Osteocyte (in vitro differentiated cells): ENCODE measurements at regions not wholly inside any gene's neighbourhood (a gene's known extent, or its start where the extent isn't known, plus 50 kb on each side); places are given as distances from the start of the nearest gene placed in this dataset.

Experiments
- DNase-seq: peaks from one replicate; pipeline ENCODE4 v3.0.0; 2021; ENCODE audit warnings: mixed read lengths; ENCODE audit not compliant: unreplicated experiment; ENCODE audit errors: extremely low spot score
- H3K27ac Mint-ChIP-seq: one replicate; pipeline ENCODE4 v1.8.0; 2021; ENCODE audit warnings: mild to moderate bottlenecking, mixed read lengths; ENCODE audit not compliant: unreplicated experiment
- H3K27me3 Mint-ChIP-seq: one replicate; pipeline ENCODE4 v1.8.0; 2021; ENCODE audit warnings: mixed read lengths; ENCODE audit not compliant: unreplicated experiment
- H3K36me3 Mint-ChIP-seq: one replicate; pipeline ENCODE4 v1.8.0; 2021; ENCODE audit warnings: mixed read lengths; ENCODE audit not compliant: unreplicated experiment
- H3K4me1 Mint-ChIP-seq: one replicate; pipeline ENCODE4 v1.8.0; 2021; ENCODE audit warnings: mixed read lengths; ENCODE audit not compliant: unreplicated experiment
- H3K4me3 Mint-ChIP-seq: one replicate; pipeline ENCODE4 v1.8.0; 2021; ENCODE audit warnings: mild to moderate bottlenecking, moderate library complexity, mixed read lengths; ENCODE audit not compliant: unreplicated experiment
- H3K9me3 Mint-ChIP-seq: one replicate; pipeline ENCODE4 v1.8.0; 2021; ENCODE audit warnings: mixed read lengths; ENCODE audit not compliant: unreplicated experiment
- TF ChIP-seq, protein P1 (sequence below): fragments of 200-600 bp; sonication (generic); IDR thresholded peaks from 2 replicates; pipeline ENCODE4 v1.5.0; 2021; ENCODE audit warnings: antibody characterized with exemption, mild to moderate bottlenecking, moderate library complexity

DNA sequence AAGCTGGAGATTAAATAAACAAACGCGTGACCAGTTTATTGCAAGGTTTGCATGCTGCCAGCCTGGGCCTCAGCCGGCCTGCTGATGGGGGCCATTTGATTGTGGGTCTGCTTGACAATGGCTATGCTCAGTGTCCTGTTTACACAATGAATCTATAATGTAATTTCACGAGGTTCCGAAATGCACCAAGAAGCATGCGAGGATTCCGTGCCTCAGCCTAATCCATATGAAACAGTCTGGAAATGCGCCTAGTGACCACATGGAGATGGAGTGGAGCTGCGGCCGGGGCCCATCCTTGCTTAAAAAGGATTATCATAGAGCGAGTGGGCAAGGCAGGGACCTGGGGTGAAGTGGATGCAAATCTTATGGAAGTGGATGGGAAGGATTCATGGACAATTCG, 382.4 kb downstream of the CDK5RAP2 start:
- Mint-ChIP-seq H3K4me3 (no peak overlapping the region), H3K27me3 (no peaks in the 10 kb centered on the region), H3K27ac (no peak overlapping the region), H3K4me1 (no peaks in the 10 kb centered on the region), H3K36me3 (no peaks in the 10 kb centered on the region), H3K9me3 (no peaks in the 10 kb centered on the region)
- DNase-seq = no peak
- TF ChIP-seq, protein P1, sequence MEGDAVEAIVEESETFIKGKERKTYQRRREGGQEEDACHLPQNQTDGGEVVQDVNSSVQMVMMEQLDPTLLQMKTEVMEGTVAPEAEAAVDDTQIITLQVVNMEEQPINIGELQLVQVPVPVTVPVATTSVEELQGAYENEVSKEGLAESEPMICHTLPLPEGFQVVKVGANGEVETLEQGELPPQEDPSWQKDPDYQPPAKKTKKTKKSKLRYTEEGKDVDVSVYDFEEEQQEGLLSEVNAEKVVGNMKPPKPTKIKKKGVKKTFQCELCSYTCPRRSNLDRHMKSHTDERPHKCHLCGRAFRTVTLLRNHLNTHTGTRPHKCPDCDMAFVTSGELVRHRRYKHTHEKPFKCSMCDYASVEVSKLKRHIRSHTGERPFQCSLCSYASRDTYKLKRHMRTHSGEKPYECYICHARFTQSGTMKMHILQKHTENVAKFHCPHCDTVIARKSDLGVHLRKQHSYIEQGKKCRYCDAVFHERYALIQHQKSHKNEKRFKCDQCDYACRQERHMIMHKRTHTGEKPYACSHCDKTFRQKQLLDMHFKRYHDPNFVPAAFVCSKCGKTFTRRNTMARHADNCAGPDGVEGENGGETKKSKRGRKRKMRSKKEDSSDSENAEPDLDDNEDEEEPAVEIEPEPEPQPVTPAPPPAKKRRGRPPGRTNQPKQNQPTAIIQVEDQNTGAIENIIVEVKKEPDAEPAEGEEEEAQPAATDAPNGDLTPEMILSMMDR = no peak

DNA sequence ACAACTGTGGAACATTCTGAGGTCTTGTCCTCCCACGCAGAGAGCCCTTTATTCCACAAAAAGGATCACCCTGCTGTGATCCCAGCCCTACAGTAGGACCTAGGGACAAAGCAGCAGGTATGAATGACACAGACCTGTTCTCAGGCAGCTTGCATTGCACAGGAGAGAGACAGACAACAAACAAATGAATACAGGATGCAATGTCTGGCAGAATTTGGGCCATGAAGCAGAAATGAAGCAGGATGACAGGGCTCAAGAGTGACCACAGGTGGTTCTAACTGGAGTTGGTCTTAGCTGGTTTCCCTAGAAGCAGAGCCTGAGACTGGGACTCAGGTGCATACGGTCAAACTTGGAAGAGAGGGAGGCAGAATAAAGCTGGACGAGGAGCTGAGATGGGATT, 388.8 kb downstream of the CDK5RAP2 start:
- TF ChIP-seq, protein P1 = no peak
- DNase-seq = no peak
- no peaks in the 10 kb centered on the region for H3K9me3 Mint-ChIP-seq
- no peaks in the 10 kb centered on the region for H3K4me1 Mint-ChIP-seq
- H3K4me3 Mint-ChIP-seq = no peak overlapping the region
- no peaks in the 10 kb centered on the region for H3K36me3 Mint-ChIP-seq
- H3K27ac Mint-ChIP-seq = no peak overlapping the region
- H3K27me3 Mint-ChIP-seq = no peaks in the 10 kb centered on the region

DNA sequence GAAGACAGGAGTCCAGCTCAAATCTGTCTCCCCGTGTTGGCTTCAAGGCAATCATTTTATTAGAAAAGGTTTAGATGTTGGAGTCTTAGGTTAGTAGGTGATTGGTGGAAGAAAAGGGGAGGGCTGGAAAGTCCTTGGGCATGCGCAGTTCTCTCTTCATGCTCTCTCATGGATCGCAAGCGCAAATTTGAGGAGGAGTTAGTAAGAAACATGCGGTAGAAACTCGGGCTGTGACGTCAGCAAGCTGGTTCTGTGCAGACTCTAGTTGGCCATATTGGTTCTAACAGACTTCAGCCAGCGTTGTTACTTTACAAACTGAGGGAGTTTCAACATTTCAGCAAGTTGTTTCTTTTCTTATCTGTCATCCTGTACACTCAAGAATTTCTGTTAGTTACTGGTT, 392.2 kb downstream of the CDK5RAP2 start:
- H3K4me3 Mint-ChIP-seq = no peak overlapping the region
- TF ChIP-seq, protein P1 = no peak
- no peak for DNase-seq
- no peaks in the 10 kb centered on the region for H3K9me3 Mint-ChIP-seq
- no peaks in the 10 kb centered on the region for H3K36me3 Mint-ChIP-seq
- no peaks in the 10 kb centered on the region for H3K27me3 Mint-ChIP-seq
- no peak overlapping the region for H3K27ac Mint-ChIP-seq
- H3K4me1 Mint-ChIP-seq = no peaks in the 10 kb centered on the region

GRCh38 chr9:120186276-120186675, 393.7 kb downstream of the CDK5RAP2 start:
- H3K27ac Mint-ChIP-seq = no peak overlapping the region

GRCh38 chr9:120184266-120184665, 395.7 kb downstream of the CDK5RAP2 start:
- H3K4me3 Mint-ChIP-seq = no peak overlapping the region

More at GRCh38 chr9:120186276-120186675, 393.7 kb downstream of the CDK5RAP2 start:
- DNase-seq = no peak
- Mint-ChIP-seq H3K4me3 (no peak overlapping the region), H3K9me3 (no peaks in the 10 kb centered on the region), H3K36me3 (no peaks in the 10 kb centered on the region), H3K27me3 (no peaks in the 10 kb centered on the region), H3K4me1 (no peaks in the 10 kb centered on the region)
- TF ChIP-seq, protein P1 = no peak

More at GRCh38 chr9:120184266-120184665, 395.7 kb downstream of the CDK5RAP2 start:
- Mint-ChIP-seq H3K9me3 (no peaks in the 10 kb centered on the region), H3K36me3 (no peaks in the 10 kb centered on the region), H3K27me3 (no peaks in the 10 kb centered on the region), H3K4me1 (no peaks in the 10 kb centered on the region), H3K27ac (no peak overlapping the region)
- TF ChIP-seq, protein P1 = no peak
- no peak for DNase-seq
